Left ventricle myocardium superior (tissue), 1 donor: ENCODE measurements at regions not wholly inside any gene's neighbourhood (a gene's known extent, or its start where the extent isn't known, plus 50 kb on each side); places are given as distances from the start of the nearest gene placed in this dataset.

Source experiments
- ATAC-seq: fragments of 200-7000 bp; cut with Tn5 transposase; one replicate; pipeline ENCODE4 v1.9.1; 2020; ENCODE audit warnings: mild to moderate bottlenecking, moderate library complexity
- DNase-seq: peaks from one replicate; pipeline ENCODE4 v3.0.0-alpha.2; 2020
- intact Hi-C: fragments of 100-400 bp; cut with micrococcal nuclease; formaldehyde crosslinking; loops from one replicate; pipeline ENCODE4 v1.11.0; 2022
- donor health status: DM: no; HTN: yes; CAD: no; lungs with severe emphysema.

DNA sequence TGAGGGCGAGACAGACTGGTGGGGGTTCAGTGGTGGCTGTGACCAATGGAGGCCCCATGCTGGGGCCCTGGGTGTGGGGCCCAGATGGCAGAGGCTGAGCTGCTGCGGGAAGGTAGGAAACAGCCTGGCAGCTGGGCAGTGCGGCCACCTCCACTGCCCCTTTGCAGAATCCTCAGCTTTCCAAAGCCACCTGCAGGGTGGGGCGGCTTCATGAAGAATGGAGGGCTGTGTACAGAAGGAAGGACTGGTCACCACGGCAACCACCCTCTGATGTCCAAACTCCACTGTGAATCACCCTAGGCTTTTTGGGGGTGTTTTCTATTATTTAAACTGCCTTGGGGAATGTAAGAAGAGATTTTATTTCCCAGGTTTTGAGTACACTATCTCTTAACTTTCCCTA is 166.3 kb upstream of the NAV2 start:
- intact Hi-C loops = no loop called here
- DNase-seq (no peak), ATAC-seq (no peak)

GRCh38 chr11:19541521-19542049 is 171.1 kb upstream of the NAV2 start:
- no peak for DNase-seq
- ATAC-seq = no peak
- intact Hi-C loops = no loop called here

DNA sequence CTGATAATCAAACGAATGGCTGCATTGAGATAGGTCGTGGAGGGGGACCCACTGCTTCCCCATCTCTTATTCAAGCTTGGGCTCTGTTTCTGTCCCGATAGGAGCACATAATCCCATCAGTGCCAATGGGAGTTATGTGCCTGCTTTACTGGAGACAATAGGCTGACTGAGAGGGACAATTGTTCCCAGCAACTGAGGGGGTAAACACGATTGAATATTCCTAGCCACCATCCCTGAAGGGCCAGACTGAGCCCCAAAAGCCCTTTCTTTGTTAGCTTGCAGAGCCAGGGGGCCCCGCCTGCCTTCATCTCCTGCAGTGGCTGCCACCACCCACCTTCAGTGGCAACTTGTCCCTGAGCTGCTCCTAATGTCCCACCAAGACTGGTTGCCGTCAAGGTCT is 172.8 kb upstream of the NAV2 start:
- DNase-seq = no peak
- ATAC-seq = no peak
- intact Hi-C loops = no loop called here

DNA sequence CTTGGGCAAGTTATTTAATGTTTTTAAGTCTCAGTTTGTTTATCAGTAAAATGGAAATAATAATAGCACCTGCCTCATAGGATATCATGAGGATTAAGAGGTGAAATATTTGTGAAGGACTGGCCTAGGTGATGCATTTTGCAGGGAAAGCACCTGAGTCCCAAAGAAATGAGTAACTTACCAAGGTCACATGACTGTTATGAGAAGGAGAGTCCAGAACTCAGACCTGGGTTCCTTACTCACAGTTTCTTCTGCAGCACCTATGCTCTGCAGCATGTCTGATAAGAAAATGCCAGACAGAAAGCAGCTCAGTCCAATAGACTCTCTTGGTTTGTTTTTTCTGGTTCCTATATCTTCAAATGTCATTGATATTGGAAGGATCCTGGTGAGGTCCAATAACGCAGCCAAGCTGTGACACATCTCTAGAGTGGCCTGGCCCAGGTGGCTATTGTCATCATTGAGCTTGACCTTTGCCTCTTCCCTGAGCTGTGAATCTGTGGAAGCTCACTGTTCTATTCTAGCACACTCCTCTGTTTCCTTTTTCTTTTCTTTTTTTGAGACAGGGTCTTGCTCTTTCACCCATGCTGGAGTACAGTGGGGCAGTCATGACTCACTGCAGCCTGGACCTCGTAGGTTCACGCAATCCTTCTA is 174.7 kb upstream of the NAV2 start:
- ATAC-seq = no peak
- intact Hi-C loops = no loop called here

GRCh38 chr11:19536131-19536530 is 176.5 kb upstream of the NAV2 start:
- ATAC-seq = no peak
- DNase-seq = no peak
- intact Hi-C loops = no loop called here

More for the DNA sequence above, 174.7 kb upstream of the NAV2 start:
- no peak for DNase-seq

GRCh38 chr11:19530505-19530904 is 182.1 kb upstream of the NAV2 start:
- intact Hi-C loops = no loop called here
- ATAC-seq (no peak), DNase-seq (no peak)

GRCh38 chr11:19526119-19526518 is 186.5 kb upstream of the NAV2 start:
- ATAC-seq (no peak), DNase-seq (no peak)
- intact Hi-C loops = no loop called here

DNA sequence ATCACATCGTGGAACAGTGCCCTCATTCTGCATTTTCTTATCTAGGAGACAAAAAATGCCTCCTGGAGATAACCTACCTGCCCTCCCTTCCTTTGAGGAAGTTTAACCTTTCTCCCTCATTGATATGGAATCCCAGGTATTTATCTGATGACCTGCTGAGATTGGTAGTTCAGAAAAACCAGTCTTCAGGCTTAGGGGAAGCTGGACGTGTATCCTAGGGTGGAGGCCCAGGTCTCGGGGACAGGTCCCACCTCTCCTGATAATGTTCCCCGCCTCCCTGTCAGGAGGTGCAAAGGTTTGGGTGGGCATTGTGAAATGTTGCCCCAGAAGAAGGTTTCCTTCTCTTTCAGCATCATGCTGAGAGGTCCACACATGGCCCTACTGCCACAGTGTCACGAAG is 186.9 kb upstream of the NAV2 start:
- no peak for ATAC-seq
- no peak for DNase-seq
- intact Hi-C loops = no loop called here

- intact Hi-C loops = no loop called here
- ATAC-seq = no peak
- no peak for DNase-seq
These were observed 187.4 kb upstream of the NAV2 start for GRCh38 chr11:19525276-19525675.

DNA sequence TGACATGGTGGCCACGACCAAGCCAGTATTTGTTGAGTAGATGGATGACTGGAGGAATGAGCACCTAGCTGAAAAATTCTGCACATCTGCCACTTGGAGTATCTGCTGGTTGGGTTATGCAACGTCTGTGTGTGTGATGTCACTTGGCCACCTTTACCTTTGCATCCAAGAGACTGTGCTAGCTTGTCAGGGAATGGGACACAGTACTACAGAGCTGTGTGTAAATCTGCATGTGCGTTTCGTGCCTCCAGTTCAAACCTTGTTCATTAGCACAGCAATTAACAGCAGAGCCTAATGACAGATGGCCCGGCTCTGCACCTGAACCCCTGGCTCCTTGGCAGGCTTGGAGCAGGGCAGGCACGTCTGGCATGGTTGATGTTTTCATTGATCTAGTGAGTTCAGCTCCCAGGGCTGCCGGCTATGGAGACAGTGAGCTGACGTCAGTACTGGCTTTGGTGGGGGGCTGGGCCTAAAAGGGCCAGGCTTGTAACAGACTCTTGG is 188.4 kb upstream of the NAV2 start:
- intact Hi-C loops = no loop called here
- DNase-seq (no peak), ATAC-seq (no peak)

DNA sequence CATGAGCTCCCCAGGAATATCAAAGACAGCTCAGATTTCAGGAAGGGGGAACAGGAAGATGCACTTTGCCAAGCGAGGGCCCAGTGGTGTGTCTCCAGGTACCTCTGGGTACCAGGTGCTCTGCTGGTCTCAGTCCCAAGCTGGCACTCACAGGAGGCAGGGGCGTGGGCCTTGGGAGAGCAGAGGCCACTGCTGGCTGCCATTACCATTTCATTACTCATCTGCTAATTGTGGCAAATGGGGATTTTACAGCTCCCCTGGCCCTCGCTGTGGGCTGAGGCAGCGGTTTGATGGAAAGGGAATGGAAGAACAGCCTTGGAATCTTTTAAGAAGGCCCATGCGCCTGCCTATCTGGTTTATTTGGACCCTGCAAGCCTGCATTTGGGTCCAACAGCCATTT is 192.0 kb upstream of the NAV2 start:
- intact Hi-C loops = no loop called here
- no peak for DNase-seq
- no peak for ATAC-seq

GRCh38 chr11:19519912-19520641 is 192.6 kb upstream of the NAV2 start:
- peak; percentile 46 for ATAC-seq
- peak; percentile 44 for DNase-seq
- intact Hi-C loops = no loop called here

GRCh38 chr11:19519353-19519752 is 193.3 kb upstream of the NAV2 start:
- no peak for DNase-seq
- intact Hi-C loops = no loop called here

DNA sequence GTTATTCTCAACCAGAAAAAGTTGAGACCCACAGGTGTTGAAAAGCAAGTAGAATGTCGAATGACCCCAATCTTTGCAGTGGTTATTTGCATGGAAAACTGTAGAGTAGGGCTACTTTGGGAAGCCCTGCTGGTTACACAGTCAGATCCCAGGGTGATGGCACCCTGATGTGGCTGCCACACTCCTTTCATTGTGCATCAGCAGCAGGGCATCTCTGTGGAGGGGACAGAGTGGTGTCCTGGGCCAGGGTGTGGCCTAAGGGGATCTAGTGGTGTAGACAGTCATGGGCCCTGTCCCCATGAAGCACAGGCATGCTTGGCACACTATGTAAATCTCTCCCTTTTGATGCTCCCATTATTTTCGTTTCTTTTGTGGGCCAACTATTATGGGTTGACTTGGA is 199.4 kb upstream of the NAV2 start:
- intact Hi-C loops = no loop called here
- DNase-seq = no peak
- ATAC-seq = no peak

More at GRCh38 chr11:19519353-19519752, 193.3 kb upstream of the NAV2 start:
- ATAC-seq = no peak

- ATAC-seq (no peak), DNase-seq (no peak)
- intact Hi-C loops = no loop called here
These were observed 200.0 kb upstream of the NAV2 start for GRCh38 chr11:19512618-19513017.

- DNase-seq = peak; percentile 49
- peak; percentile 79 for ATAC-seq
- intact Hi-C loops = no loop called here
These were observed 201.0 kb upstream of the NAV2 start for GRCh38 chr11:19511413-19512183.

GRCh38 chr11:19511066-19511412 is 201.6 kb upstream of the NAV2 start:
- ATAC-seq (no peak), DNase-seq (no peak)
- intact Hi-C loops = no loop called here

DNA sequence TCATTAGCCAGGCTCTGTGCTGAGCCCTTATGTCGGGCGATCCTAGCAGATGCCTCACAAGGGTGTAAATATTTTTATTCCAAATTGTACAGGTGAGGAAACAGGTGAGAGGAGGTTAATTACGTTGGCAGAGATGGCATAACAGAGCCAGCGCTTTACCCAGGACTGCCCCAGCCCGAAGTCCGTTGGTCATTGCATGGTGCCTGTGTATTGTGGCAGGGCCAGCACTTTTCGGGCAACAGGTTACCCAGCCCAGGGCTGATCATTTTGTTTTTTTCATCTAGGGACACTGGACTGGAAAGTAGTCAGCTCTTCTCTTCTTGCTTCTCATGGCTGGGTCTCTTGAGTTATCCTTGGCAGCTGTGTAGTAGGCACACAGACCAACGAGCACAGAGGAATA is 202.2 kb upstream of the NAV2 start:
- no peak for DNase-seq
- intact Hi-C loops = no loop called here
- ATAC-seq = no peak

DNA sequence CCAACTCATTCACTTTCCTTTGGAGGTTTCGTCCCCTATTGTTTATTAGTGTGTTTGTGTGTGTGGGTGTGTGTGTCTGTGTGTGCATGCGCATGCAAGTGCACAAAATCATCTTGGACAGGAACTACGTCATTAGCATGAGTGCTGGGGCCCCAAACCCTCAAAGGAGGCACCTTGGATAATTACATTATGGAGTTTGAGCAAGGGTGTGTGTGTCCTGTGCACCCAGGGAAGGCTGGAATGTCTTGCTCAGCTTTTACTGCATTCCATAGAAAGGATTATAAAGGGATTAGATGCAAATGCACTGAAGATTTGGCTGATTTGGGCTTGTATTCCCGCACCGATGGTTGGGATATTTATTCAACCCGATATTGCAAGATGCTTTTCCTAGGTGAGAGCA is 203.4 kb upstream of the NAV2 start:
- intact Hi-C loops = no loop called here
- ATAC-seq (no peak), DNase-seq (no peak)

DNA sequence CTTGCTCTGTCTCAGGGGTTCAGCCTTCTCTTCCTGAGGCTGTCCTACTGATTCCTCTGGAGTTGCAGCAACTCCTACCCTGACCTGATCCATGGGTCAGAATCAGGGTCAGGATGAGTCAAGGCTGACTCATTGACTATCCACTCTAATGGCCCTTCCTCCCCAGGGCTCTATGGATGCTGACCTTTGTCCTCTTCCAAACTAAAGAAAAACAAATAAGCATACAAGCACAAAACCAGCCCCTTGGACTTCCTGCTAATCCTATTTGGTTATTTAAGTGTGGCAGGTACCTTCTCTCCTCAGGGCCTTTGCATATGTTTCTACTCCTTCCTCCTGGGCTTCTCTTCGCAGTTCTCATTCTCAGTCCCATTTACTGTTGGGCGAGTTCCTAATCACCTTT is 204.5 kb upstream of the NAV2 start:
- intact Hi-C loops = no loop called here
- ATAC-seq = peak; percentile 44
- DNase-seq = no peak
